IPS-20b (cell line): ENCODE measurements at regions not wholly inside any gene's neighbourhood (a gene's known extent, or its start where the extent isn't known, plus 50 kb on each side); places are given as distances from the start of the nearest gene placed in this dataset.
"Not testable (repeated sequence)": the region's sequence is repeated elsewhere in the genome, so short reads cannot be mapped to it uniquely, and the experiment has no call there.

Experiments used
- H3K27ac ChIP-seq: one replicate; pipeline ENCODE4 v1.5.1; 2013; ENCODE audit warnings: low read length
- H3K27me3 ChIP-seq: 2 replicates; pipeline ENCODE4 v1.6.1; 2013; ENCODE audit warnings: mild to moderate bottlenecking, low read length, inconsistent platforms; ENCODE audit not compliant: insufficient read depth
- H3K36me3 ChIP-seq: 2 replicates; pipeline ENCODE4 v1.6.1; 2013; ENCODE audit warnings: low read depth, mild to moderate bottlenecking, inconsistent platforms, low read length, moderate library complexity; ENCODE audit not compliant: insufficient read depth
- H3K4me1 ChIP-seq: 2 replicates; pipeline ENCODE4 v1.6.1; 2013; ENCODE audit warnings: mild to moderate bottlenecking, control low read depth, inconsistent platforms, low read length, moderate library complexity; ENCODE audit not compliant: insufficient read depth
- H3K4me3 ChIP-seq: 2 replicates; pipeline ENCODE4 v1.5.1; 2013; ENCODE audit warnings: mild to moderate bottlenecking, low read length, inconsistent platforms
- H3K9ac ChIP-seq: 2 replicates; pipeline ENCODE4 v1.6.1; 2013; ENCODE audit warnings: low read depth, mild to moderate bottlenecking, inconsistent platforms, low read length, moderate library complexity
- H3K9me3 ChIP-seq: 2 replicates; pipeline ENCODE4 v1.6.1; 2013; ENCODE audit warnings: mild to moderate bottlenecking, low read depth, low read length, inconsistent platforms; ENCODE audit not compliant: insufficient read depth

DNA sequence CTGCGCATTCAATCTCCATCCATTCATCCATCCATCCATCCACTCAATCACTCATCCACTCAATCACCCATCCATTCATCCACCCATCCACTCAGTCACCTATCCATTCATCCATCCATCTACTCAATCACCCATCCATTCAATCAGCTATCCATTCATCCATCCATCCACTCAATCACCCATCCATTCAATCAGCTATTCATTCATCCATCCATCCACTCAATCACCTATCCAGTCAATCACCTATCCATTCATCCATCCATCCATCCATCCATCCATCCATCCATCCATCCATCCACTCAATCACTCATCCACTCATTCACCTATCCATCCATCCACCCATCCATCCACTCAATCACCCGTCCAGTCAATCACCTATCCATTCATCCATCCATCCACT lies 115.4 kb upstream of the ZBTB40 start:
- not testable (repeated sequence) for H3K9ac ChIP-seq, H3K9me3 ChIP-seq, H3K27me3 ChIP-seq, H3K4me3 ChIP-seq, H3K36me3 ChIP-seq, H3K27ac ChIP-seq, H3K4me1 ChIP-seq

DNA sequence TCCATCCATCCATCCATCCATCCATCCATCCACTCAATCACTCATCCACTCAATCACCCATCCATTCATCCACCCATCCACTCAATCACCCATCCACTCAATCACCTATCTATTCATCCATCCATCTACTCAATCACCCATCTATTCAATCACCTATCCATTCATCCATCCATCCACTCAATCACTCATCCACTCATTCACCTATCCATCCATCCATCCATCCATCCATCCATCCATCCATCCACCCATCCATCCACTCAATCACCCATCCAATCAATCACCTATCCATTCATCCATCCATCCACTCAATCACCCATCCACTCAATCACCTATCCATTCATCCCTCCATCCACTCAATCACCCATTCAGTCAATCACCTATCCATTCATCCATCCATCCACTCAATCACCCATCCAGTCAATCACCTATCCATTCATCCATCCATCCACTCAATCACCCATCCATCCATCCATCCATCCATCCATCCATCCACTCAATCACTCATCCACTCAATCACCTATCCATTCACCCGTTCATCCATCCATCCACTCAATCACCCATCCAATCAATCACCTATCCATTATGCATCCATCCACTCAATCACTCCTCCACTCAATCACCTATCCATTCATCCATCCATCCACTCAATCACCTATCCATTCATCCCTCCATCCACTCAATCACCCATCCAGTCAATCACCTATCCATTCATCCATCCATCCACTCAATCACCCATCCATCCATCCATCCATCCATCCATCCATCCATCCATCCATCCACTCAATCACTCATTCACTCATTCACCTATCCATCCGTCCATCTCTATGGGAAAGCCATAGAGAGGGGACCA lies 114.7 kb upstream of the ZBTB40 start:
- H3K4me3 ChIP-seq, H3K36me3 ChIP-seq: not testable (repeated sequence)

DNA sequence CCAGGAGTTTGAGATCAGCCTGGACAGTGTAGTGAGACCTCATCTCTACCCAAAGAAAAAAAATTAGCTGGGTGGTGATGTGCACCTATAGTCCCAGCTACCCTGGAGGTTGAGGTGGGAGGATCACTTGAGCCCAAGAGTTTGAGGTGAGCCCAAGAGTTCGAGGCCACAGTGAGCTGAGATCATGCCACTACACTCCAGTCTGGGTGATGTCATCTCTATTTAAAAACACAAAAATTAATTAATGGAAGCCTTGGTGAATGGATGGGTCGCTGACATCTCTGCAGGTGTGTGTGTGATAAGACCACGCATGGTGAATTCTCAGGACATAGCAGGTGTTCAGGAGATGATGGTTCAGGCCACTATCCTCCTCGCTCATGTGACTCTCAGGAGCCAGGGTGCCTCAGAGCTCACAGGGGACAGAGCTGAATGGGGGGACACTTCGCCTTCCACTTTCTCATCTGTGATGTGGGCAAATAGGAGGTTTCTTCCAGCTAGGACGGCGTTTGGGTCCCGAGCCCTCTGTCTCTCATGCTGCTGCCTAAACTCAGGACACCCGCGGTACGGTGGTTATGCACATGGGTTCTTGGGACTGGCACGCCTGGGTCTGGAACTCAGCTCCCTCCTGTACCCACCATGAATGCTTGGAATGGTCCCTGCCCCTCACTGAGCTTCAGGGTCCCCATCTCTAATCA lies 113.4 kb upstream of the ZBTB40 start:
- Histone ChIP-seq H3K9ac (no peak overlapping the region), H3K4me3 (no peak overlapping the region), H3K27ac (no peak overlapping the region), H3K9me3 (no peaks in the 10 kb centered on the region), H3K4me1 (no peaks in the 10 kb centered on the region), H3K36me3 (no peaks in the 10 kb centered on the region), H3K27me3 (no peaks in the 10 kb centered on the region; the same call in 1 of the 2 replicates)

More for the DNA sequence above, 114.7 kb upstream of the ZBTB40 start:
- H3K27me3 ChIP-seq, H3K9me3 ChIP-seq, H3K9ac ChIP-seq, H3K27ac ChIP-seq, H3K4me1 ChIP-seq: not testable (repeated sequence)

DNA sequence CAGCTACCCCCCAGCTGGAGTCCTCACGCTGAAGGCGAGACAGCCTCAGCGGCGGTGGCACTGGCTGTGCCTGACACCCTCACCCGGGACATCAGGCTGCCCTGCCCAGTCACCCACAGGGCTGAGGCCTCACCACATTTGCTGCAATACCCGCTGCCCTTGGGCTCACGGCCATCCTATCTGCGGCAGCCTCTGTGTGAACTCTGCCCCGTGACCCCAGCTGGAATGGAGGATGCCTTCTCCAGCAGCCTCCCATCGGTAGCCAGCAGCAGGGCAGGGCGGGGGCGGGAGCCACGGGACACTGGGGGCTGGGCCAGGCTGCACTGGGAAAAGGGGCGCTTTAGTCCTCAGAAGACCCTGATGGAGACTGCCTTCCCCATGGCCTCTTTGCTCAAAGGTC lies 112.4 kb upstream of the ZBTB40 start:
- Histone ChIP-seq H3K36me3 (no peaks in the 10 kb centered on the region), H3K9ac (no peak overlapping the region), H3K27ac (no peak overlapping the region), H3K9me3 (no peaks in the 10 kb centered on the region), H3K4me1 (no peaks in the 10 kb centered on the region), H3K27me3 (peaks cover 4% of the 10 kb centered on the region; the same call in 1 of the 2 replicates), H3K4me3 (no peak overlapping the region)

DNA sequence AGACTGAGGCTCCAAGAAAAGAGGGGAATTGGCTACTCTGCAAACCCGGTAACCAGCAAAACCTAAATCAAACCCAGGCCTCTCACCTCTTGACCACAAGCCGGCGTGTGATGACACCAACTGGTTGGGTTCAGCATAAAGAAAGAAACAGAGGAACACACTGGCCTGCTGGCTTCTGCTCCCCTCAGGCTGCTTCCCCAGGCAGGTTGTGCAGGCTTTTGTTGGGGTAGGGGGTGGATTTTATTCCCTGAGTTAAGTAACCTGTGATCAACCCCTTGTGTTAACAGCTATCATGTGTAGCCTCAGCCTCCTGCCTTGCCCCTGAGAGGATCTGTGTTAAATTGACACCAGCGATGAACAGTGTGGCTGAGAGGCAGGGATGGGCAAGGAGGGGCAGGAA lies 111.6 kb upstream of the ZBTB40 start:
- H3K36me3 ChIP-seq = no peaks in the 10 kb centered on the region
- H3K27me3 ChIP-seq = peaks cover 12% of the 10 kb centered on the region; the same call in 1 of the 2 replicates
- H3K9ac ChIP-seq = no peak overlapping the region
- no peaks in the 10 kb centered on the region for H3K4me1 ChIP-seq
- no peaks in the 10 kb centered on the region for H3K9me3 ChIP-seq
- H3K4me3 ChIP-seq = no peak overlapping the region
- H3K27ac ChIP-seq = no peak overlapping the region

DNA sequence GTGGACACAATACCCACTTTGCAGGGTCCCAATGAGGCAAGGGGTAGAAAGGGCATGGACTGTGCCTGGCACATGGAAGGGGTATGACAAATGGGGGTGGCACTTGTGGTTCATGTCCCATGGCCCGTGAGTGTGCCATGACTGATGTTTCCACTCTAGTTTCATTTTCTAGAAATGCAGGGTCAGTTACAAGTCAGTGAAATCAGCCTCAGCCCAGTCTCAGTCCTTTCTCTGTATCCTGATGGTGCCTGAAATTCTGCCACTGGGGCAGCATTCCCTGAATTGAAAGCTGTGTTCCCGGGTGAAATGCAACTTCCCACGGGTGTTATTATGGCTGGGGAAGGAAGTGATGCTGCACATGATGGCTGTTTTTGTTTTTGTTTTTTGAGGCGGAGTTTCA lies 110.8 kb upstream of the ZBTB40 start:
- no peaks in the 10 kb centered on the region for H3K4me1 ChIP-seq
- H3K27me3 ChIP-seq = peaks cover 12% of the 10 kb centered on the region; the same call in 1 of the 2 replicates
- no peak overlapping the region for H3K27ac ChIP-seq

DNA sequence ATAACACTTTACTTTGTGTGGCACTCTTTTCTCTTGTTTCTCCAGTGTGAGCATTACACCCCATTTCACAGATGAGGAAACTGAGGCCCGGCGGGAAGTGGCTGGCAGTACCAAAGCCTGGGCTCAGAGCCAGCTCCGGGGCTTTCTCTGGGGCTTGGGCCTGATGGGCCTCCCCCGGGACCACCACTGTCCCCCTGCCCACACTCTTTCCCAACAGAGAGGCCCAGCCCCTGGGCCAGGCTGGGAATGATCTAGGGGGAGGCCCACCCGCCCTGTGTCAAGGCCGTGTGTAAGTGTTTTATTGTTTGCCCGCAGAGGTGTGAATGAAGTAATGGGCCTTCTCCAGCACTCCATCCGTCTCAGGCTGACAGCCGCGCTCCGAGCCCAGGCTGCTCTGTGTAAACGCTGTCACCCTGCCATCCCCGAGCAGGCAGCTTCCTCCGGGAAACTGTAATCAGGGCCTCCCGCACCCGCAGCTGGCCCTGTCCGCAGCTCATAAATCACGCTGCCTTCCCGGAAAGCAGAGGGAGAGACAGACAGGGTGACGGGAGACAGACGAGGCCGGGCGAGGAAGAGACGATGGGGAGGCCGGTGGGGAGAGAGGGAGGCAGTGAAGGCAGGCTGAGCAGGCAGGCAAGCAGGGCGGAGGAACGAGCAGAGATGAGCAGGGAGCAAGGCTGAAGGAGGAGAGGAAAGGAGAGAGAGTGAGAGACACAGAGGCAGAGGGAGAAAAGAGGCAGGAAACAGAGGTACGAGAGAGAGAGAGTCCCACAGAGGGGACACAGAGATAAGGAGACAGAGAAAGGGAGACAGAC lies 109.7 kb upstream of the ZBTB40 start:
- Histone ChIP-seq H3K9ac (no peak overlapping the region), H3K27me3 (peaks cover 12% of the 10 kb centered on the region; the same call in 1 of the 2 replicates)

More for the DNA sequence above, 110.8 kb upstream of the ZBTB40 start:
- Histone ChIP-seq H3K36me3 (no peaks in the 10 kb centered on the region), H3K4me3 (no peak overlapping the region), H3K9ac (no peak overlapping the region), H3K9me3 (no peaks in the 10 kb centered on the region)

DNA sequence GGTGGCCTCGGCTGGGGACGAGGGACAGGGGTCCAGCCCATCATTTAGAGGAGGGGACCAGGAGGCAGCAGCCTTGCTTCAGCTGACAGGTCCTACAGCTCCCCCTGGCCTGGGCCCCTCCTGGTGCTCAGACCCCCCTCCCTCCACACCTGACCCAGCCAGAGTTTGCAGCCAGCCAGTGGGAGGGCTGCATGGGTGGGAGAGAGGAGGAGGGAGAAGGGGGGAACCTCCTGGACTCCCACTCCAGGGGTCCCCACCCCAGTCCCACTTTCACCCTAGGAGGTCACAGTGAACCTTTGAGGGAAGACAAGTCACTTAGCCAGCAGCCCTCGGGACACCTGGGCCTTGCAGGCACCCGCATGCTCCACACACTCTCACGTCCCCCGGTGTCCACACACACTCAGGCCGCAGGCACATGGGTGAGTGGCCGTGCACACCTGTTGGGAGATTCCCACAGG lies 108.9 kb upstream of the ZBTB40 start:
- H3K9me3 ChIP-seq = no peaks in the 10 kb centered on the region
- H3K4me3 ChIP-seq = no peak overlapping the region
- H3K36me3 ChIP-seq = no peaks in the 10 kb centered on the region
- H3K4me1 ChIP-seq = no peaks in the 10 kb centered on the region
- peaks cover 12% of the 10 kb centered on the region; the same call in 1 of the 2 replicates for H3K27me3 ChIP-seq
- H3K27ac ChIP-seq = no peak overlapping the region
- H3K9ac ChIP-seq = no peak overlapping the region

More for the DNA sequence above, 109.7 kb upstream of the ZBTB40 start:
- Histone ChIP-seq H3K9me3 (no peaks in the 10 kb centered on the region), H3K4me3 (no peak overlapping the region), H3K4me1 (no peaks in the 10 kb centered on the region), H3K36me3 (no peaks in the 10 kb centered on the region), H3K27ac (no peak overlapping the region)

DNA sequence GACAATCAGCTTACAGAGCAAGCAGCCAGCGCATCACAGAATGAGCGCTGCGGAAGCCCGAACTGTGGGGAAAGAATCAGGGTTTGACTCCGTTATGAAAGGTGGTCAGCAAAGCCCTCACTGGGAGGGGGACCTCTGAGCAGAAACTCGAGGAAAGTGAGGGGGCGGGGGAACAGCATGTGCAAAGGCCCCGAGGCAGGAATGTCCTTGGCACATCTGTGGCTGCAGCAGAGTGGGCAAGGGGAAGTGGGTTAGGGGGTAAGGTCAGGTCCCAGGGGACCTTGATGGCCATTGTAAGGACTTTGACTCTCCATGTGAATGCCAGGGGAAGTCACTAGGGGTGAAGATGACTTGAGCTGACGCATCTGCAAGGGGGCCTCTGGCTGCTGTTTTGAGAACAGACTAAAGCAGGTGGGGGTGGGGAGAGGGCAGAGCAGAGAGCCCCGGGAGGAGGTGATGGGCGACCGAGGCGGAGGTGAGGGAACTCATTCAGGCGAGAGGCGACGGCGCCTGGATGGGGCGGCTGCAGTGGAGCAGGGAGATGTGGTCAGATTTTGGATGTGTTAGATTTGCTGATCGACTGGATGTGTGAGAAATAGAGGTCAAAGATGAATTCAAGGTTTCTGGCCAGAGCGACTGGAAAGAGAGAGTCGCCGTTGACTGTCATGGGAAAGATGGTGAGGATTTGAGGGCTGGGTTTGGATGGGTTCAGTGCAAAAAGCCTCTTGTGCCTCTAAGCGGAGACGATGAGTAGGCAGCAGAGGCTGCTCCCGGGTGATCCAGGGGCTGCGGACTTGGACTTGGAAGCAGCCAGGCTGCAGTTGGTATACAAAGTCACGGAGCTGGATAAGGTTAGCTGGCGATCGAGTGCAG lies 108.0 kb upstream of the ZBTB40 start:
- H3K27ac ChIP-seq = no peak overlapping the region
- no peak overlapping the region for H3K4me3 ChIP-seq
- H3K9me3 ChIP-seq = no peaks in the 10 kb centered on the region
- H3K27me3 ChIP-seq = peaks cover 12% of the 10 kb centered on the region; the same call in 1 of the 2 replicates
- H3K36me3 ChIP-seq = no peaks in the 10 kb centered on the region
- no peaks in the 10 kb centered on the region for H3K4me1 ChIP-seq
- H3K9ac ChIP-seq = no peak overlapping the region

DNA sequence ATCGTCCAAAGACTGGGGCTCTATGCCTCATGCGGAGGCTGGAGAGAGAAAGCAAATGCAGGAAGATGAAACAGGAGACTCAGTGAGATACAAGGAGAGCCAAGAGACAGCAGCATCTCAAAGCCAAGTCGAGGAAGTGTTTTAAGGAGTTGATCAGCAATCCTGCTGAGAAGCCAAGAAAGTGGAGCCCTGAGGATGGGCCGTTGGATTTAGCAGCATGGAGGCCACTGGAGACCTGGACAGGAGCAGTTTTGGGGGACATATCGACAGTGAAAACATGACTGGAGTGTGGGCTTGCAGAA lies 107.4 kb upstream of the ZBTB40 start:
- Histone ChIP-seq H3K9me3 (no peaks in the 10 kb centered on the region), H3K4me1 (no peaks in the 10 kb centered on the region), H3K36me3 (no peaks in the 10 kb centered on the region), H3K9ac (no peak overlapping the region), H3K4me3 (no peak overlapping the region), H3K27me3 (peaks cover 12% of the 10 kb centered on the region; the same call in 1 of the 2 replicates), H3K27ac (no peak overlapping the region)
